HG02981 (cell line): ENCODE measurements at regions not wholly inside any gene's neighbourhood (a gene's known extent, or its start where the extent isn't known, plus 50 kb on each side); places are given as distances from the start of the nearest gene placed in this dataset.

Source experiments
- ATAC-seq: cut with Tn5 transposase; IDR thresholded peaks from one replicate; pipeline ENCODE4 v1.9.1; 2021; ENCODE audit warnings: mild to moderate bottlenecking, moderate library complexity; ENCODE audit not compliant: unreplicated experiment

DNA sequence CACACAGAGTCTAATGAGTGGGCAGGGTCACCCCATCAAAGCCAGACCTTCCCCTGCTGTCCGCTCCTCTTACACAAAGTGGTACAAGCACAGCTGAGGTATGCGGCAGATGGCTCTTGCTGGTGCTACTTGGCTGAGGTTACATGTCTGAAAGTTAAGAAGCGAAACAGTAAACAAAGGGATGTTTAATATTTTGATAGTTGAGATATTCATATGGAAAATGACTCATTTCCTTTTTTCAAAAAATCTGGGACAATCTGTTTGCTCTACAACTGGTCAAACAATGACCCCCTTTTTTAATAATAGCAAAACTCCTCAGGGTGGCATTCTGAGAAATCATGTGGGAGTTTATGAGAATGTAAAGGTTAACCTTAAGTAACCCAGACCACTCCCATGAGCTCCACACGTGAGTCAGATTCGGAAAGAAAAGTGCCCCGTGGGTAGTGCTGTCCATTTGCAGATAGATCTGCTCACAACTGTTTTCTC is 245.3 kb downstream of the TBXT start:
- no peak for ATAC-seq

DNA sequence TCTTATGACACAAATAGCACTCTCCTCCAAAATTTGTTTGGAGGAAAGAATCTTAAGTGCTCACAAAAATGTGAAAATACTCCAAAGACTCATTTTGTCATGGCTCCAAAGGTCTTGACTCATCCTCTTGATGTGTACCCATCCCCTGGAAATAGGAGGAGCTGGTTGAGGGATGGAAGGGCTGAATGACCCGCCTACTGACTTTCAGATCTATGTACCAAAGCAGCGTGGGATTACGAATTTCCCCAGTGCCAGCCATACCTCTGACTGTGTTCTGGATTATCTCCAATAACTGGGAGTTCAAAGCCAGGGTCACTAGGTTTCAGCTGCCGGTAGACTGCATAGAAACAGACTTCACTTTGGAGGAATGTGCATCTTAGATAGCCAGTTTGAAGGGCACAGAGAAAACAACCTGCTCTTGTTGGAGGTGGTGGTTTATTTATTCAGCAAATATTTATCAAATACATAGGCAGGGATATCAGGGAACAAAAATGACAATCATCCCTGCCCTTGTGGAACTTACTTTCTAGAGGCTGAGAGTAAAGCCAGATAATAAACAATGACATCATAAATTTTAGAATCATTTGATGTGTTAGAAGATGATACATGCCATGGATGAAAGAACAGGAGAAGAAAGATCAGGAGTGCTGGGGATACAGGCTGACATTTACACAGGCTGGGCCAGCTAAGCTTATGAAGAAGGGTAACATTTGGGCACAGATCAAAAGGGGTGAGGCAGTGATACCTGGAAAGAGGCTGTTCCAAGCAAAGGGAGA is 246.6 kb downstream of the TBXT start:
- ATAC-seq: no peak

DNA sequence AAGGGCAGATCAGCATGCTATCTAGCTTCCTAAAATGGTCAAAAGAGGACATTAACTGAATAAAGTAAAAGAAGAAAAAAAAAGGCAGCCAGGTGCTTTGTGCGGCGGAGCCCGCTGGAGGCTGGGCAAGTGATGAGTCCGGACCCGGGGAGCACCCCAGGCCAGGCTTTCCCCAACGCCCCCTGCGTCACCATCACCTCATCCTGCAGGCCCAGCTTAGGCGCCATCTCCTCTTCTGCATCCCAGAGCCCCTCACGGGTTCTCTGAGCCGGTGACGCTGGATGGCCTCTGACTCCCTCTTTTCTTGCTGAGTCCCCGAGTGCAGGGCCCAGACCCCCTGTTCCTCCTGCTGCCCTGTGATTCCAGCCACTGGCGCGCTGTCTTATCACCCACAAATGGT is 250.1 kb downstream of the TBXT start:
- ATAC-seq: no peak

DNA sequence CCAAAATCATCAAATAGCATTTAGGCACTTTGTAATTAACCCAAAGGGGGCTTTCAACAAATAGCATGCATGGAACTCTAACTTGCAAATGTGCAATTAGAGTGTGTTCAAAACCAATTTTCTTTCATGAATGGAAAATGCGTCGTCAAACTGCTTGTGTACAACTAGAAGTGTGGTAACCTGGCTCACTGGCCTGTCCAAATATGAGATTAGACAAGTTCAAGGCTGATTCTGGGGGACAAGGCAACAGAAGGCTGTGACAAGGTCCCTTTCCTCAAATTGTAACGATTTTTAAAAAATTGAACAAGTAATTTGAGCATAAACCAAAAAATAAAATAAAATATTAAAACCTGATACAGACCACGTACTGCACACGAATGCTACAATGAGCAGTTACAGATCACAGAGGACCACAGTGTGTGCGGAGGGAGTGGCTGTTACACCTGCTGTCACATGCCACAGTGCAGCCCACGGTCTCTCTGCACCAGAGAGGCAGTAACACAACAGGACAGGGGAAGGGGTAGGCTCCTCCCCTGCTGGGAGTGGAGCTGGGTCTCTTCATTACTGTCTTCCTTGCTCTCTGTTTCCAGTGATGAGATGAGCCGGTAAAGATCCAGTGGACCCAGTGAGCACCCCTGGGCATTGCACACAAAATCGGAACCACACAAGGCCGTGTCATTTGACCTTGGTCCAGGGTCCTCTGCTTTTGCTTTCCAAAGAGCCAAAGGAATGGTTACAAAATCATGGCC is 252.2 kb upstream of the PDE10A start:
- no peak for ATAC-seq

DNA sequence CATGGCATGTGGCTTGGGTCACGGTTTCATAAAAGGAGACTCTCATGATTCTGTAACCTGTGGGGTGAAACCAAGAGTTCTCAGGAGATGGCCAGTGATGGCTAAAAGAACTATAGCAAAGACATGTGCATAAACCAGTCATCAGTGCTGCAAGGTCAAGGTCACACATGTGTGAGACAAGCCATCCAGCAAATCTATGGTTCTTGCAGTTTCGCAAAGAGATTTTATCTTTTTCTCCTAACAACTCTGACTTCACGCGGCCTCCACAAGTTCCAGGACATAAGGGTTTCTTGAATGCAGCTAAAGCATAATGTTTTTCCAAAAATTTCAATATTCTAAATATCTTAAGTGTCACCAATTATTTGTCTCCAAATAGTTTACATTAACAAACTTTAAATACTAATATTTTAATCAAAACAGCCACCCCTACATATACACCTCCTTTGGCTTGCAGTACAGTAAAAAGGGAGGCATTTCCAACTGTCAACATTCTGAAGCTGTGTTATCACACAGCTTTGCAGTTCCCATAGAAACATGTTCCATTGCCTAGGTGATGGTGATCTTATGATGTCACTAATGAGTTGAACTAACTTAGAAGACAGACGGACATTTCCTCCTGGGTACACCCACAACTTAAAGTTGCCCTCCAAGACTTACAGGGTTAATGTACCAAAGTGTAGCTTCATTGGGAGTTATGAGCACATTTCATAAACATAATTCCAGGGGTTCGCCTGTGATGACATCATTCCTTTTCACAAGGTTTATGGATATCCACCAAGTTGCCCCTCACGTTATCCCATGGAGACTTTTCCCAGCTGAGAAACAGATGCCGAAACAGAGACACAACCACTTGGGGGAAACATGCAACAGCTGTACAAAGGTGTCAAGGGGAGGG is 250.9 kb upstream of the PDE10A start:
- ATAC-seq: no peak

DNA sequence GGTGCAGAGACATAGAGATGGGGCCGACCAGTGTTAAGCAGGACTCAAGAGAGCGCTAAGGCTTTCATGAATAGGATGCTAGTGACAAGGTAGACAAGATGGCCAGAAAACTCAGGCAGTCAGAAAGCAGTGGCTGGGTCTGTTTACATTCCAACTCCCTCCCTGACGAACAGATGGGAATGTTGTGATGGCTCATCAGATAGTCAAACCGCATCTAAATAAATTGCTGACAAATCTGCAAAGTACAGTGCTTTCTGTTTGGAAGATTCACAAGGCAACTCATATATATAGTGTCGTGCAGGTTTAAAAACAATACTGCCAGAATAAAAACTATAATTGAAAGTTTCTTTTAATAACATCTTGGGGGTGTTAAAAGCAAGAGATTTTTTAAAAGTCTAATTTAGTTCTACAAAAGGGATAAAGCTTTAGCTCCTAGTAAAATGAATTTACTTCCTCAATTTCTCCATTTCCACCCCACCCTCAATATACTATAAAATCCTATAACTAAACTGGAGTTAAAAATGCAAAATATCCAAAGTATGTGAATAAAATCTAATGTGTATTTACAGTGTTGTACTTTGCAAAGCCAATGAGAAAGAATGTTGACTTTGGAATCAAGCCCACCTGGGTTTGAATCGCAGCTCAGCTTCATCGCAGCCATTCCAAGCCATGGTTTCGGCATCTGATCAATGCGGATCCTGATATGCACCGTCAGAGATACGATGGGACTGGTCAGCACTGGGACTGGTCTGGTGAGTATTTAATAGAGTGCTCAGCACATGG is 247.3 kb upstream of the PDE10A start:
- no peak for ATAC-seq

DNA sequence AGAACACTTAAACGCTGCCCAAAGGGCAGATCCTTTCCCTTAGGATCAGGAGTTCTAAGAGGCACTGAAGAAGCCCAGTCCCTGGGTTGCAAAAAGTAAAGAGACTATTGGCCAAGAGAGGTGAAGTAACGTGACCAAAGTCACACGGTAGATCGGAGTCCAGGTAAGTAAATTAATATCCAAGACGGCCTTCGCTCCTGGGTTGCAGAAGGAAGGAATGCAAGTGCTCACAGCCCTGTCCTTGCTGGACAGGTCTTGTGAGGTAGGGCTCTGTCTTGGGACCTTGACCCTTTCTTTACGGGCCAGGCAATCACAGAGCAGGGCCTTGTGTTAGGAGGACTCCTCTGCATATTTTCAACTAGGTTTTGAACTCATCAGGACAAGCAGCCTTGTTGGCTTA is 243.7 kb upstream of the PDE10A start:
- ATAC-seq: no peak

DNA sequence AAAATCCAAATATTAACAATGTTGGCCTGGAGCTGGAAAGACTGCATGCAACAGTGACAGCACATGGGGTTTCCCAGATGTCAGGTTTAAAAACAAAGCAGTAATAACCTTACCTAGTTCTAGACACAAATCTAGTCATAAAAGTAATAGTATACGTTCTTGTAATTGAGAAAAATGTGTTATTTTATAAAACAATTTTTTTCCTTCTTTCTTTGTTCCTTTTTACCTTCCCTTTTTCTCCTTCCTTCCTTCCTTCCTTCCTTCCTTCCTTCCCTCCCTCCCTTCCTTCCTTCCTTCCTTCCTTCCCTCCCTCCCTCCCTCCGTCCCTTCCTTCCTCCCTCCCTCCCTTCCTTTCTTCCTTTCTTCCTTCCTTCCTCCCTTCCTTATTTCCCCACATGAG is 242.7 kb upstream of the PDE10A start:
- ATAC-seq: no peak

DNA sequence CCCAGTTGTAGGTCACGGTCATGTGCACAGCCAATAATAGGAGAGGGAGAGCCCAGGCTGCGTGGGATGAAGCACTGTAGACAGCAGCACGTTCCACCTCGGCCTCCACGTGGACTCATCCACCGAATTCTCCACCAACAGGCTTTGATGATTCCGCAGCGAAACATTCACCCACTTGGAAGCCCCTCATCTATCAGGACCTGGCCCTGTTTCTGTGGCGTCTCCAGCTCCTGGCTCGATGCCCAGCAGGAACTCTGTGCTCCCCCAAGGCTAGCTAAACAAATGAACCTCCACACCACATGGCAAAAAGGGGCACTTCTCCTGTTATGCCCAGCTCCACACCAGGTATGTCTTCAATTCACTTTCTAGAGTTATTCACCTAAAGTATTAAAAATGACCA is 237.9 kb upstream of the PDE10A start:
- no peak for ATAC-seq

DNA sequence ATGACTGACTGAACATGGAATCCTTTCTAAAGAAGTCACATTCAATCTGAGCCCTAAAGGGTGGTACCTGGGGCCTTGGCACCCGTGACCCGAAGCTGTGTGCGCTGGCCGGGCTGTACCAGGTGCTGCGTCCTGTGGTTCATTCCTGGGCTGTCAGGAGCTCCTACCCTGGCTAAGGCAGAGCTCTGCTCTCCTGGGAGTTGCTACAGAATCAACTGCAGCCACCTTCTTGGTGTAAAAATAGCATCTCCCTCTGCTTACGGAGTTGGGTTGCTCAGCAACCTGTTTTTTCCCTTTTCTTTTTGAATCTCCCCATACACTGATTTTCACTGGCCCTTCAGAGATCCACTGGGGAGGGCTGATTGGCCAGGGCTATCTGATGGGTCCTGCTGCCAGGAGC is 236.6 kb upstream of the PDE10A start:
- ATAC-seq: no peak

DNA sequence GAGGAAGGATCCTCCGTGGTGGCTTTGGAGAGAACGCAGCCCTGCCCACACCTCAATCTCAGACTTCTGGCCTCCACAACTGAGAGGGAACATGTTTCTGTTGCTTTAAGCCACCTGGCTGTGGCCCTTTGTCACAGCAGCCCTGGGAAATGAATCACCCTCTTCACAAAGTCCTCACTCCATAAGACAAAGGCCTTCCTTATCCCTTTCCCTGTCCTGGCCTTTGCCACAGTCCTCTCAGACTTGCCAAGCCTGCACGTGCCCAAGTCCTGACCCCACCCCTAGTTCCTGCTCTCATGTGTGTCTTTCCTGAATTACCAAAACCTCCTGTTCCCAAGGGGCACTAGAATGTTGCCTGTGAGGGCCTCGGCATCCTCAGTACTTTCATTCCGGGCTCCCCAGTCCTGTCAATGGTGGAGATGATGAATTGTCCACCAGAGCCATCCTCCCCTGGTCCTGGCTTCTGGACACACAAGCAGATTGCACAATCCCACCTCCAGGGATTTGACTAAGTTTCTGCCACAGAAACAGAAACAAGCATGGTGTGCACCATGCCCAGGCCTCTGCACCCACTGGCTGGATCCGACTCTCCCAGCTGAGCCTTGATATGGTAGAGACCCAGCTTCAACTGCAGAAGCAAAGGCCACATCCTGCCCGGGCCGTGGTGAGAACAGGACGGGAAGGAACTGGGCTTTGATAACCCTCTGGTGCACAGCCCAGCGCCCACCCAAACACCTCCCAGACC is 232.6 kb upstream of the PDE10A start:
- ATAC-seq: no peak

DNA sequence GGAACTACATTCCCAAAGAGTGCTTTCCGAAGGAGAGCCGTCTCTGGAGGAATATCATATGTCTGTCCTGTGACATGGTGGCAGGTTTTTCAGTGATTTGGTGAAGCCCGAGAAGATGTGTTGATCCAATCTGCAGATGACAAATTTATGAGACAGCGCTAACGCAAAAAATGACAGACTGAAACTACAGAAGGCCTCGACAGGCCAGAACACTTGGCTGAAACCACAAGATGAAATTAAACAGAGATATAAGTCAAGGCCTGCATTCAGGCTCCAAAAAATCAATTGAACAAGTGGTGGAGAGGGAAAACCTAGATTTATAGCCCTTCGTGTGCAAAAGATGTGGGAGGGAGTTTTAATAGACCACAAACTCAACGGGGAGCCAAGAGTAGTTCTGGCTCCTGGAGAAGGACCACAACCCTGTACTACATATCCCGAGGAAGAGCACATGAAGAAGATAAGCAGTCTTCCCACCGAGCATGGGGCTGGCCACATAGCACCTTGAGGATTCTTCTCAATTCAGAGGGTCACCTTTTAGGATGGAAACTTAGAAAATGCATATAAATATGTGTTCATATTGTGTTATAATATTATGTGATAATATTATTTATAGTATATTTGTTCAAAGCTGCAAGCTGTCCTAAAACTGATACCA is 231.3 kb upstream of the PDE10A start:
- no peak for ATAC-seq

DNA sequence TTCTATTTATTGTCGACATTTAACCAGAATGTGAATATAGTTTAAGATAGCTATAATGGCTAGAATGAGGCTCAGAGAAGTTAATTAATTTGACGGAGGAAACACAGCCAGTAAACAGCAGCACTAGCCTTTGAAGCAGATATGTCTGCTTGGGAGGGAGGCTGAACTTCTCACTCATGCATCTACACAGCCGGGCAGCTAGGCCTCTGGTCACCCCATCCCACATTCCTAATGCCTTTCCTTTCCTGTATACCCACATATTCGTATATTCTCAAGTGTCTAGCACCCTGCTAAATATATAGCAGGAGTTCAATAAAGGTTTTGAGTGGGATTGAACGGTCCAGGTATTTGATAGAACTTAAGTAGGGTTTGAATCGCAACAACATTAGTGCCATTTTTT is 230.4 kb upstream of the PDE10A start:
- ATAC-seq: no peak

DNA sequence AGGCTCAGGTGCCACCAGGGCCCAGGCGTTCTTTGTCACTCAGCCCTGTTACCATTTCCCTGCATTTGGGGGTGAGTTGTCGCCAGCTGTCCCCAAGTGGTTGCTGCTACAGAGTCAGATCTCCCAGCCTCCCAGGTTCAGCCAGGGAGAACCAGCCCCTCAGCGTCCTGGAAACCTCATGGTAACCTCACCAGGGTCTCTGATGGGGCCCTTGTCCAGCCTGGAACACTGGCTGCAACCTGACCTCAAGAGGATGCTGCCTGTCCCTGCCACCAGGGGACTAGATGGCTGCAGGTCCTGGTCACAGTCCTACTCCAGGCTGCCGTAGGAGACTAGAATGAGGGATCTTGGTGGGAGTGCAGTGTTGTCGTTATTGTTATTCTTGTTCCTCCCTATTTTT is 228.3 kb upstream of the PDE10A start:
- no peak for ATAC-seq

DNA sequence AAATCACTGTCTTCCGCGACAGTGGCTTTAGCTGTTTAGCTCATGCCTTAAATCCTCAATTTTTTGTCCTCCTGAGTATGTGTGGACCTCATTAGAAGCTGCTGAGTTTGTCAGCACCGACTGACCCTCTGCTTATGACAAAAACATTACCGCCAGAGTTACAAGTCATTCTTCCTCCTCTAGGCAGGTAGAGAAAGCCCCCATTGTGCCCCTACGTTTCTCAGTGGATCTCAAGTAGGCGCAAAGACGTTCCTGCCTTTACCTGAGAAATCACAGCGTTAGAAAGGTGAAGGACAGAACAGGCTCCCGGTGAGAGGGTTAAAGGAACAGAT is 227.3 kb upstream of the PDE10A start:
- no peak for ATAC-seq

DNA sequence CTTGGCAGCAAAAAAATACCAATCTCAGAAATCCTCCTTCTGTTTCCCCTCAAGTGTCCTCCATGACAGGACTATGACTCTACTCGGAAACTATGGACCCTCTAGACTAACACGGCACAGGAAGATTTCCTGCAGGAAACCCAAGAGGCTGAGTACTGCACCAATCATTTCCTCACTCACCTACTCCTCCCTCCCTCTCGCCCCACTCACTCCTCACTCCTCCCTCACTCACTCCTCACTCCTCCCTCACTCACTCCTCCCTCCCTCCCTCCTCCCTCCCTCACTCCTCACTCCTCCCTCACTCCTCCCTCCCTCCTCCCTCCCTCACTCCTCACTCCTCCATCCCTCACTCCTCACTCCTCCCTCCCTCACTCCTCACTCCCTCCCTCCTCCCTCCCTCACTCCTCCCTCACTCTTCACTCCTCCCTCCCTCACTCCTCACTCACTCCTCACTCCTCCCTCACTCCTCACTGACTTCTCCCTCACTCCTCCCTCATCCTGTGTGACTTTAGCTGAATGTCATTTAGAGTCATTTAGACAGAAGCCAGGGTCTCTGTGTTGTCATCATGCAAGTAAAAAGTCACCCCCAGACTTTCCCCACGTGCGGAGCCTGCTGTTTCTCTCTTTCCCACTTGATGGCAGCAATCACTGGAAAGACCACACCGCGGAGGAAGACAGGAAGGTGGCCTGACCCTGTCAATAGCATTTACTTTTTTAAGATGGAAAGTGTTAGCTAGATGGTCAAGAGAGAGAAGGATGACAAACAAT is 226.8 kb upstream of the PDE10A start:
- peak; percentile 47 for ATAC-seq

DNA sequence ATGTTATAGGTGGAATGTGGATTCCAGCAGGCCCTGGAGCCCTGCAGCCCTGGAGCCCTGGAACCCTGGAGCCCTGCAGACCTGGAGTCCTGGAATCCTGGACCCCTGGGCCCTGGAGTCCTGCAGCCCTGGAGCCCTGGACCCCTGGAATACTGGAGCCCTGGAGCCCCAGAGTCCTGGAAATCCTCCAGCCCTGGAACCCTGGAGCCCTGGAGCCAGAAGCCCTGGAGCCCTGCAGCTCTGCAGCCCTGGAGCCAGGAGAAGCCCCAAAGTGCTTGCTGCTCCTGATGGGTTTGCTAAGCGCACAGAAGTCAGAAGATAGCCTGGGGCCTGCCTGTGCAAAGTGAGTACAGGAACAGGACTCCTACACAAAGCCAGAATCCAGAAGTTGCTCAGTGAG is 223.1 kb upstream of the PDE10A start:
- no peak for ATAC-seq

DNA sequence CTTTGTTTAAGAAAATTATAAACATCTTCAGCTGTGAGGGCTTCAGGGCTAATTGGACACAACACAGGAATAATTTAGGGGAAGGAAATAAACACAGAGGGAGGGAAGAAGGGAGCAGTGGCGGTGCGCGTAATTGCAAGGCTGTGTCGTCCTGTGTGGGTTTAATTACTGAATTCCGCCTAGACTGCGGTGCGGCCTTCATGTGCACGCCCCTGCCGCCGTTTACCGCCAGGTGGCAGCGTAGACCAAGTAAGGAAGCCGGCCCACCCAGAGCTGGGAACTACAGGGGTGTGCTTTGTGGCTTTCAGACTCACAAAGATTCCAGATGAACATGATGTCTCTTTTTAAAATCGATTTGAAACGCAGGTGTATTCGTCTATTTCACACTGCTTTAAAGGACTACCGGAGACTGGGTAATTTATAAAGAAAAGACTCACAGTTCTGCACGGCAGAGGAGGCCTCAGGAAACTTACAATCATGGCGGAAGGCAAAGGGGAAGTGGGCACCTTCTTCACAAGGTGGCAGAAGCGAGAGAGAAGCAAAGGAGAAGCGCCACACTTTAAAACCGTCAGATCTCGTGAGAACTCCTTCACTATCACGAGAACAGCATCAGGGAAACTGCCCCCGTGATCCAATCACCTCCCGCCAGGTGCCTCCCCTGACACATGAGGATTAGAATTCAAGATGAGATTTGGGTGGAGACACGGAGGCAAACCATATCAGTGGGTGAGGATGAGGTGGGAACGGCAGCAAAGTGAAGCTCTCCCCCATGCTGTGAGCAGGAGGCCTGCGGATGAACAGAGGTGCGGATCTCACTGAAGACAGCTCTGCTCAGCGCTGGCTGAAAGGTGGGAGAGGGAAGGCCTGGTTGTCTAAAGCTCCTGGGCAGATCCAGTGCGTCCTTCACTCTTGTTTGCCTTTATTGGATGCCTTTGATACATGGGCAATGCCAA is 222.0 kb upstream of the PDE10A start:
- ATAC-seq: peak; percentile 96
